Activated naive CD8-positive, alpha-beta T cell treated with anti-CD3 and anti-CD28 coated beads, Interleukin-2, amount 50 U/mL, for 24 hours (primary cell): ENCODE measurements at regions not wholly inside any gene's neighbourhood (a gene's known extent, or its start where the extent isn't known, plus 50 kb on each side); places are given as distances from the start of the nearest gene placed in this dataset.
"Not testable (repeated sequence)": the region's sequence is repeated elsewhere in the genome, so short reads cannot be mapped to it uniquely, and the experiment has no call there.

Experiments used
- ATAC-seq: fragments of 150-1000 bp; cut with Tn5 transposase; one replicate; pipeline ENCODE4 v1.10.0; 2021
- DNase-seq: peaks from one replicate; pipeline ENCODE4 v3.0.0; 2021
- H3K27ac Mint-ChIP-seq: one replicate; pipeline ENCODE4 v1.8.0; 2021; ENCODE audit warnings: mild to moderate bottlenecking, mixed read lengths
- H3K27me3 Mint-ChIP-seq: one replicate; pipeline ENCODE4 v1.8.0; 2021; ENCODE audit warnings: mixed read lengths
- H3K36me3 Mint-ChIP-seq: one replicate; pipeline ENCODE4 v1.8.0; 2021; ENCODE audit warnings: low read depth, mixed read lengths
- H3K4me1 Mint-ChIP-seq: one replicate; pipeline ENCODE4 v1.8.0; 2021; ENCODE audit warnings: mixed read lengths
- H3K4me3 Mint-ChIP-seq: one replicate; pipeline ENCODE4 v1.8.0; 2021; ENCODE audit warnings: mild to moderate bottlenecking, moderate library complexity, mixed read lengths
- H3K9me3 Mint-ChIP-seq: one replicate; pipeline ENCODE4 v1.8.0; 2021; ENCODE audit warnings: mixed read lengths

DNA sequence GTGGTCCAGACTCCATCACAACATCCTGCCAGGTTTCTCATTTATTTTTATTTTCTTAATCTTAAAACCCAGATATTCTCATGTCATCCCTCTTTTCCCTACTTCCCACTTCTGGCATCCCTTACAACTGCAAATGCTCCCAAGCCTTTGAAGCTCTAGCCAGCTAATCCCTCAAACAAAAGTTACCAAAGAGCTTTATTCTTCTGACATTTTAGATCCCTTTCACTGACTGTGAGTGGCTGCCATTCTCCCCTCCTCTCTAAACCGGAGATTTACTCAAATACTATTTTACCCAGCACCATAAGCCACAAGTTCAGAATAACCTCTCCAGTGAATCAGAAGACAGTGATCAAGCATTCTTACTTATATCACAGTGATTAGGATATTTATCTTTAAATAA is 569.0 kb upstream of the SYT4 start:
- no peaks in the 10 kb centered on the region for H3K36me3 Mint-ChIP-seq
- no peaks in the 10 kb centered on the region for H3K9me3 Mint-ChIP-seq
- H3K4me1 Mint-ChIP-seq = no peaks in the 10 kb centered on the region
- H3K27me3 Mint-ChIP-seq = no peaks in the 10 kb centered on the region
- ATAC-seq (no peak), DNase-seq (no peak)
- no peak overlapping the region for H3K4me3 Mint-ChIP-seq
- H3K27ac Mint-ChIP-seq = no peak overlapping the region

DNA sequence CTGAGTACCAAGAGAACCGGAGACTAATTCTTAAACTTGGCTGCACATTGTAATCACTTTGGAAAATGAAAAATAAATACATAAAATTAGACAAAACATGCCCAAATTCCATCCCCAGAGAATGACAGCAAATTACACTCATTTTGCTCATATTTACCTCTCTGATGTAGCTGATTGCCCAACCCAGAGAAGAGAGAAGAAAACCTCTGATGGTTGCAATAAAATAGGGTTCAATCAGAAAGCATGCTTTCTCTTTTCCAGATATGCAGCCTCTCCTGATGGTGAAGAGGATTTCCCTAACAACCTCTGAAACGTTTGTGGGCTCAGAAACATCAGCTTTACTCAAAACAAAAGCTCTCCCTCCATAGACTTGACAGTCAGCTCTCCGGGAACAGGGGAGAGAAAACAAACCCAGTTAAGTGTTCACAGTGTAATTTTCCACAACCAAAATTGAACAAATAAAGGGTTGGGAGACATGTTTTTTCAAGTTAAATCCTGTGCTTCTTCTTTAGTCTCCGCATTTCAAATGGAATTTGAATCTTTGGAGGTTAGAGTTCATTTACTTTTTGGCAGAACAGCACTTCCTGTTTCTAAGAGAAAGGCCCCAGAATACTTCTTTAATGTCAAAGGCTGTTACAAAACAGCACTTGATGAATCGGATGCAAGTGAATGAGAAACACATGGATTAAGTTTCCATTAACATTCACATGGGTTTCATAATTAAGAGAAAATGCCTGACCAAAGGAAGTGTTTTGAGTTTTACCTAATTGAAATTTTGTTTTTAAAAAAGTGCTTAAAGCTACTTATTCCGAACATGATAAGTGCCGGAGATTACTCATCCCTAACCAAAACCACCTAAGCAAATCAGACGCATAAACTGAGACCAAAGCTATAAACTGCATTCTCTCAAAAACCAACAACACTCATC is 570.1 kb upstream of the SYT4 start:
- peaks cover 3% of the 10 kb centered on the region for H3K9me3 Mint-ChIP-seq
- H3K27me3 Mint-ChIP-seq = no peaks in the 10 kb centered on the region
- no peak overlapping the region for H3K4me3 Mint-ChIP-seq
- DNase-seq (no peak), ATAC-seq (no peak)
- no peak overlapping the region for H3K27ac Mint-ChIP-seq
- H3K4me1 Mint-ChIP-seq = no peaks in the 10 kb centered on the region
- H3K36me3 Mint-ChIP-seq = no peaks in the 10 kb centered on the region

DNA sequence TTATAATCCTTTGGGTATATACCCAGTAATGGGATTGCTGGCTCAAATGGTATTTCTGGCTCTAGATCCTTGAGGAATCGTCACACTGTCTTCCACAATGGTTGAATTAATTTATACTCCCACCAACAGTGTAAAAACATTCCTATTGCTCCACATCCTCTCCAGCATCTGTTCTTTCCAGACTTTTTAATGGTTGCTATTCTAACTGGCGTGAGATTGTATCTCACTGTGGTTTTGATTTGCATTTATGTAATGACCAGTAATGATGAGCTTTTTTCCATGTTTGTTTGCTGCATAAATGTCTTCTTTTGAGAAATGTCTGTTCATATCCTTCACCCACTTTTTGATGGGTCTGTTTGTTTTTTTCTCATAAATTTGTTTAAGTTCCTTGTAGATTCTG is 572.5 kb upstream of the SYT4 start:
- not testable (repeated sequence) for ATAC-seq

DNA sequence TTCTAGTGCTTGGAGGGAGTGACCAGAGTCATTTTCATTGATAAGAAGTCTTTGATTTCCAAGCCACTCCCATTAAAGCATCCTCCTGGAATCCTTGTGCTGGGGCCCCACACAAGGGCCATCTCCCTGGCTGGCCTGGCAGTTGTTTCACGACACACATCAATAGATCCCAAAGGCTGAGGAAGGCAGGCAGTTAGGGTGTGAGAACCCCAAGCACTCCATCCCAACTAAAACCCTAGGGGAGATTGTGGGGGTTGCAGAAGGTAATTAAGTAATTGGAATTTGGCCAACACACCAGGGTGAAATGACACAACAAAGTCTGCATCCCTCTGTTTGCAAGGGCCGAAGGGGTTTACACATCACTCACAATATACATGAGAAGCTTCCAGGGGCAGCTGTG is 578.1 kb upstream of the SYT4 start:
- no peak for DNase-seq
- no peak overlapping the region for H3K4me3 Mint-ChIP-seq
- no peak for ATAC-seq
- peaks cover 5% of the 10 kb centered on the region for H3K9me3 Mint-ChIP-seq
- H3K4me1 Mint-ChIP-seq = no peaks in the 10 kb centered on the region
- no peak overlapping the region for H3K27ac Mint-ChIP-seq
- no peaks in the 10 kb centered on the region for H3K36me3 Mint-ChIP-seq
- no peaks in the 10 kb centered on the region for H3K27me3 Mint-ChIP-seq

More for the DNA sequence above, 572.5 kb upstream of the SYT4 start:
- not testable (repeated sequence) for DNase-seq, H3K36me3 Mint-ChIP-seq, H3K27me3 Mint-ChIP-seq, H3K9me3 Mint-ChIP-seq, H3K4me1 Mint-ChIP-seq, H3K4me3 Mint-ChIP-seq, H3K27ac Mint-ChIP-seq

DNA sequence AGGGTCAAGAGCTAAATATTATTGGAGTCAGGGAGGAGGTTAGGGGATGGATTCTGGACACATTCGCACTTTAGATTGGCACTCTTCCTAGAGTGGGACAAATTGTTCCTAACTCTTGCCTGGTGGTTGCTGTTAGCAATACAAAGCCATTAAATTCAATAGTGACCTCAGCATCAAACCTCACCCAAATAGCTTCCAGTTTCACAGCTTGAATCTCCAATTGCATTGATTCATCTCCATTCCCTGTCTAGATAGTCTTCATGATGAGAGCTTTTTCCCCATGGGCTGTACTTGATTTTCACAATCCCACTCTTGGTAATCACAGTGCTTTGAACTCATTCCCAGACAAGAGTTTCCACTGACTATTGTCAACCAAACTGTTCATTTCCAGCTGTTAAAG is 585.9 kb upstream of the SYT4 start:
- H3K27ac Mint-ChIP-seq = no peak overlapping the region
- H3K4me3 Mint-ChIP-seq = no peak overlapping the region
- H3K9me3 Mint-ChIP-seq = peaks cover 7% of the 10 kb centered on the region
- H3K27me3 Mint-ChIP-seq = no peaks in the 10 kb centered on the region
- DNase-seq (no peak), ATAC-seq (no peak)
- no peaks in the 10 kb centered on the region for H3K36me3 Mint-ChIP-seq
- no peaks in the 10 kb centered on the region for H3K4me1 Mint-ChIP-seq

DNA sequence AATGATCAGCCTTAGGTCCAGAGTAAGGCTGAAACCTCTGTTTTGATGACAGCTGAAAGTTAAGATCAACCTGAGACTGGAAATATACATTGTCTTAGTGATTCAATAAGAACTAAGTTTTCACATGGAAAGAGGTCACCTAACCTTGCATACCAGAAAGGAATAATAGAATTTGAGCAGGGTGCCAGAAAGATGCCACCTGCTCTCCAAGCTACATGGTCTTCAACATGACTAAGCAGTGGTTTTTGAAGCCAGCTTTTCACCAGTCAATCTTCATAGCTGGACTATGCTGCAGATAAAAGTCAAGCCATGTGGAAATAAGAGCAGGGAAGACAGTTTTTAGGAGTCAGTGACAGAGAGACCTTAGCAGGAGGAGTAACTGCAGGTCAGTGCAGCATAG is 589.4 kb upstream of the SYT4 start:
- H3K27me3 Mint-ChIP-seq = no peaks in the 10 kb centered on the region
- no peak overlapping the region for H3K4me3 Mint-ChIP-seq
- ATAC-seq = no peak
- H3K36me3 Mint-ChIP-seq = no peaks in the 10 kb centered on the region
- H3K4me1 Mint-ChIP-seq = no peaks in the 10 kb centered on the region
- DNase-seq = no peak
- H3K27ac Mint-ChIP-seq = no peak overlapping the region
- peaks cover 7% of the 10 kb centered on the region for H3K9me3 Mint-ChIP-seq

DNA sequence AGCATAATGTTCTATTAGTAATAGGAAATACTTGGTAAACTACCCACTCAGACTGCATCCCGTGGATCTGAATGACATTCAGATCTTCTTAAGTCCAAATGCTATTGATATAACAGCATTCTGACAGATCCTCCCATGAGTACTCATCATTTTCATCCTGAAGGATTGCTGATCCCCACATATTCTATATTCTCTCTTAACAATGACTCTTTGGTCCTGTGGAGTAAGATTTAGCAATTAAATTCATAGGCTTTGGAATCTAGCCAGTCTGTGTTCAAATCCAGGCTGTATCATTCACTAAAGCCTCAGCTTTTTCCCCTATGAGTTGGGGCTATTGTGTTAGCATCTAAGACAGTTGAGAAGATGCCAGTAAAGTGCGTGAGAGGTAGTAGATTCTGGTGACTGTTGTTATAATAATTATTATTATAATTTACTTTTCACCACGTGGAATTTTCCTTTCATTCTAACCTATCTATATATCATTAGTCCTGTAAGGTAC is 591.3 kb upstream of the SYT4 start:
- H3K4me1 Mint-ChIP-seq = no peaks in the 10 kb centered on the region

DNA sequence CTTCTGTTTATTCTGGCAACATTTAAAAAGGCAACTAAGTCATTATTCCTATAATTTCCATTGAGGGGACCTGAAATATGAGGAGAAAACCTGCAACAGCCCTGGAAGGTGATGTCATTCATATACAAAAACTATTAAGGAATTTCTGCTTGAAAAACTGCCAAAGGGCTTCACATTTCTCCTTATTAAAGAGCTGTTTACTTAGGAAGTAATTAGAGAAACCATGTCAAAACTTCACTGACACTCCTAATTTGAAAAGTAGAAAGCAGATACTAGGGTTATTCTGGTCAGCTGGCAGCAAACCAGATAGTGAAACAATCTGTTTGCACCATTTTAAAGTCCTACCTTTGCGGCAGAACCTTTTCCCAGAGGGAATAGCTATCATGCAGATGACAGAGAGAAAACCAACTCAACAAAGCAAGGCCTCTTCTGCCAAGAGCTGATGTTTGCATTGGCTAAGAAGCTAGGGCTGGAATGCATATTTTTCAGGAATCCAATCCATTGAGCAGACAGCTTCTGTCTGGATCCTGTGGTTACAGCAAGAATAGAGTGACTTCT is 592.2 kb upstream of the SYT4 start:
- no peaks in the 10 kb centered on the region for H3K27me3 Mint-ChIP-seq
- DNase-seq = no peak
- no peak overlapping the region for H3K4me3 Mint-ChIP-seq
- no peaks in the 10 kb centered on the region for H3K4me1 Mint-ChIP-seq
- H3K27ac Mint-ChIP-seq = no peak overlapping the region
- H3K9me3 Mint-ChIP-seq = peaks cover 7% of the 10 kb centered on the region
- no peak for ATAC-seq
- H3K36me3 Mint-ChIP-seq = no peaks in the 10 kb centered on the region

More for the DNA sequence above, 591.3 kb upstream of the SYT4 start:
- no peak overlapping the region for H3K4me3 Mint-ChIP-seq
- no peaks in the 10 kb centered on the region for H3K27me3 Mint-ChIP-seq
- H3K27ac Mint-ChIP-seq = no peak overlapping the region
- peaks cover 7% of the 10 kb centered on the region for H3K9me3 Mint-ChIP-seq
- no peak for DNase-seq
- no peaks in the 10 kb centered on the region for H3K36me3 Mint-ChIP-seq
- no peak for ATAC-seq

DNA sequence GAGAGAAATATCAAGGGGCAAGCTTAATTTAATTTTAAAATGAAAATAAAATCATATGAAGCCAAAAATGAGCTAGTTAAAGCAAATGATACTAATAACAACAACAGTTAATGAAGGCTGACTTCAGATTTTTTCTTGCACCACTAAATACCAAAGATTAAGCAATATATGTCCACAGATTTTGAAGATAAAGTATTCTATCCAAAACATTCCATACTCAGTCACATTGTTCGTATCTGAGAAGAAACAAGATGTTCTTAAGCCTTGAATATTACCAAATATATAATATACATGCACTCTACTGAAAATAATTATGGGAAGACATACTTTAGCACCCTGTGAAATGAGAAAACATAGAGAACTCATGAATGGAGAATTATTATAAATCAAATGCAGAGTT is 593.3 kb upstream of the SYT4 start:
- no peaks in the 10 kb centered on the region for H3K36me3 Mint-ChIP-seq
- no peaks in the 10 kb centered on the region for H3K27me3 Mint-ChIP-seq
- no peaks in the 10 kb centered on the region for H3K4me1 Mint-ChIP-seq
- H3K9me3 Mint-ChIP-seq = no peaks in the 10 kb centered on the region
- H3K4me3 Mint-ChIP-seq = no peak overlapping the region
- DNase-seq (no peak), ATAC-seq (no peak)
- no peak overlapping the region for H3K27ac Mint-ChIP-seq

DNA sequence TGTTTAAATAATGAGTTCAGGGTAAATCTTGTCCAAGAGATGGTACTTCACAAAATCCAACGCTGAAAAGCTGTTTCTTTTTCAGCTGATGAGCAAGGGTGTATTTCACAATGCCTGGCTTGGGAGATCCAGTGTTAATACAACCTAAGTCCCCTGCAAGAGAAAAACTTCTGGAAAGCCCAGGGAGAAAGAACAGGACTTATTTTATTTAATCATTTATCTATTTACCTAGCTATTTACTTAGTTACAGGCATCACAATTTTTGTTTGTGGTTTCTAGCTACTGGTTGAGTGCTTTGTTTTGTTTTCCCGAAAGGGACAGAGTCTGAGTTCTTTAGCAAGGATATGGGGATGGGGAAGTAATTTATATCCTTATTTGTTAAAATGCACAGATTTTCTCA is 598.2 kb upstream of the SYT4 start:
- H3K9me3 Mint-ChIP-seq = peaks cover 13% of the 10 kb centered on the region
- H3K36me3 Mint-ChIP-seq = no peaks in the 10 kb centered on the region
- H3K4me3 Mint-ChIP-seq = no peak overlapping the region
- no peaks in the 10 kb centered on the region for H3K4me1 Mint-ChIP-seq
- ATAC-seq (no peak), DNase-seq (no peak)
- H3K27me3 Mint-ChIP-seq = no peaks in the 10 kb centered on the region
- H3K27ac Mint-ChIP-seq = no peak overlapping the region

DNA sequence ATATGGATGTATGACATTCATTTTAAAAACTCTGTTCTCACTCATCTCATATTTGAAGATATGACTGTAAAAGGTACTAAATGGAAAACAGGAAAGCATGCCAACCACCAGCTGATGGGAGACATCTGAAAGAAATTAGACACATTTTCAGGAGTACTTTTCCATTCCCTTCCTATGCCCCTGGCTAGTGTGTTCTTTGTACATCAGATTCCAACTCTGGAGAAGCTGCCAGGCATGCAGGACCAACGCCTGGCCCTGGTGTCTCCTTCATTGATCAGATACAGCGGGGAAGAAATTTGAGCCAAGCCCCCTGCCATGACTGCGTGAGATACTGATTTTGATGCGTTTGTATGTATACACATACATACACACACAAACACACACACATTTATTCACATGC is 599.0 kb upstream of the SYT4 start:
- Mint-ChIP-seq H3K4me3 (no peak overlapping the region), H3K9me3 (peaks cover 13% of the 10 kb centered on the region), H3K36me3 (no peaks in the 10 kb centered on the region), H3K27ac (no peak overlapping the region), H3K4me1 (no peaks in the 10 kb centered on the region), H3K27me3 (no peaks in the 10 kb centered on the region)
- ATAC-seq = no peak
- no peak for DNase-seq

DNA sequence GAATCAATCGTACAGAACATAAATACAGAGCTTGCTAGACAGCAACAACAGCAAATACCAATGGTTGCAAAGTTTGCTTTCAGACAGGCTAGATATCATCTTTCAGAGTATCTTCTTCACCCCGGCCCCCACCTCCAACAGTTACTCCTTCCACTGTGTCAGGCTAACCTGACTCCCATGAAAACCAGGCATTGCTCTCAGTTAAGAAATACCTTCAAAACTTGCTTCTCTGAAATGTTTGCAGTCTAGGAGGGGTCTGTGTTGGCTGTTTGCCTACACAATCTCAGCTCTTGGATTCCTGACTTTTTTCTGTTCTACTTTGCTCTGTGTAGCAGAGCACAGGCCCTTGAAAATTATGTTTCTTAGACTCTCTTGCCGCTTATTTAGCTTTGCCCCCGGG is 599.5 kb upstream of the SYT4 start:
- Mint-ChIP-seq H3K9me3 (peaks cover 13% of the 10 kb centered on the region), H3K36me3 (no peaks in the 10 kb centered on the region), H3K4me3 (no peak overlapping the region), H3K4me1 (no peaks in the 10 kb centered on the region), H3K27me3 (no peaks in the 10 kb centered on the region), H3K27ac (no peak overlapping the region)
- DNase-seq (no peak), ATAC-seq (no peak)

DNA sequence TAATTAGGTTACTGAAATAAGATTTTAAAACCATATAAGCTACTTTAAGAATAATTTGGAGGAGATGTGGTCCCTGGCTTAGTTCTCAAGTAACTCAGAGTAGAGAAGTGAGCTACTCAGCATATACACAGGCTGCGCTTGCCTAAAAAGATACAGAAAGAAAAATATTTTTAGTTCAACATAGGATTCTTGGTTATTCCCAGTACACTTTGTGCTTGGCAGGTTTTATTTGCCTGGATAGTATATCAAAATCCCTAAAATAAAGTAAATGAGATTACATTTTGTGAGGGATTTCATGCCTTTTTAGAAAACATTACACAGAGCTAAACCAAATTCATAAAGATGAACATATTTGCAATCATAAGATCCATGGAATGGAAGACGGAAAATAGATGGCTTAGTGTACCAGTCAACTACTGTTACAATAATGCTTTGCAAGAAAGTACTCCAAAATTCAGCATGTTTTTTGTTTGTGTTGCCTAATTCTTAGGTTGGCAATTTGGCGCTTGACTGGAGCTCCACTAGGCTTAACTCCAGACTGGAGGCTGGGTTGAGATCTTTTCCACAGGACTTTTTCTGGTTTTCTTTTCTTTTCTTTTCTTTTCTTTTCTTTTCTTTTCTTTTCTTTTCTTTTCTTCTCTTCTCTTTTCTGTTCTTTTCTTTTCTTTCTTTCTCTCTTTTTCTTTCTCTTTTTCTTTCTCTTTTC is 600.5 kb upstream of the SYT4 start:
- no peaks in the 10 kb centered on the region for H3K36me3 Mint-ChIP-seq
- no peak for DNase-seq
- no peaks in the 10 kb centered on the region for H3K4me1 Mint-ChIP-seq
- H3K4me3 Mint-ChIP-seq = no peak overlapping the region
- no peak overlapping the region for H3K27ac Mint-ChIP-seq
- H3K27me3 Mint-ChIP-seq = no peaks in the 10 kb centered on the region
- H3K9me3 Mint-ChIP-seq = peaks cover 13% of the 10 kb centered on the region
- ATAC-seq = no peak

DNA sequence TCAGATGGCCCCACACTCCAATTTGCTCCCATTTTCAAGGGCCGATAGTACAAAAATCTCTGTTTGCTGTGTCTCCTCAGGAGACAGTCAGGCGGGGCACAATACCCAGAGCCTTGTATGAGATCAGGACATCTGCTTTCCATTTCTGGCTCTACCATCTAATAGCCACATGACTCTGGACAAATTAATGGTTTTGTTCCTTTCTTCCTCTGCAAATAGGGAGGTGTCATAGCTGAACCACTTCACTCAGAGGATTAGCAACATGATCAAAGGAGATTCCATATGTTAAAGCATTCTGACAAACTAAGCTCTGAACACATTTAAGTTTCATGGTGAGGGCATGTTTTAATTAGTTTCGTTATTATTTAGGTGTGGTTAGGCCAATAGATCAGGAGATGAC is 602.1 kb upstream of the SYT4 start:
- no peaks in the 10 kb centered on the region for H3K36me3 Mint-ChIP-seq
- H3K4me1 Mint-ChIP-seq = no peaks in the 10 kb centered on the region

More for the DNA sequence above, 602.1 kb upstream of the SYT4 start:
- Mint-ChIP-seq H3K4me3 (no peak overlapping the region), H3K27me3 (no peaks in the 10 kb centered on the region), H3K27ac (no peak overlapping the region), H3K9me3 (peaks cover 13% of the 10 kb centered on the region)
- DNase-seq (no peak), ATAC-seq (no peak)
